Uterus (tissue), 2 donors: ENCODE measurements at regions not wholly inside any gene's neighbourhood (a gene's known extent, or its start where the extent isn't known, plus 50 kb on each side); places are given as distances from the start of the nearest gene placed in this dataset.

Source experiments
- POLR2A ChIP-seq, 2 donors: fragments of 450-650 bp; IDR thresholded peaks; one replicate each; pipeline ENCODE4 v1.6.1; 2016; ENCODE audit warnings: antibody characterized with exemption in 2 of 2, mild to moderate bottlenecking in 1 of 2, moderate library complexity in 1 of 2
- TF ChIP-seq, protein P1 (sequence below), 4 experiments: fragments of 200-600 bp in 2 of 4; fragments of 450-650 bp in 2 of 4; sonication (generic) in 2 of 4; IDR thresholded peaks; one replicate each; pipeline ENCODE4 v1.5.1; 2016 to 2019; ENCODE audit warnings: antibody characterized with exemption in 4 of 4, mild to moderate bottlenecking in 2 of 4, moderate library complexity in 1 of 4

DNA sequence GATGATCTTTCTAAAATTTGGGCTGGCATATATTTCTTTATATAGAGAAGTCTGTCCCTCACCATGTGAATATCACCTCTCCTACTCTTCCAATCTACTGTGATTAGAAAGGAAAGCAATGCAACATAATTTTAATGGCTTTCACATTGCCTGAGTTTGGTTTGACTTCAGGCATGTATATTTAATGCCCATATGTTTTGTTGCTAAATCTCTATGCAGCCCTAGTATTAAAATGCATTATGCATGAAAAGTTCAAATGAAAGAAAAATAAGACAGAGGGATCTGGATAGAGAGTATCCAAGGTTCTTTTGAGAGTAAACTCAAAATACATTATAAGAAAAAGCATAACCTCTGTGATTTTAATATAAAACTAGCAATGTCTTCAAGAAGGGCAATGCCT, 518.3 kb downstream of the PRR16 start:
- TF ChIP-seq, protein P1, sequence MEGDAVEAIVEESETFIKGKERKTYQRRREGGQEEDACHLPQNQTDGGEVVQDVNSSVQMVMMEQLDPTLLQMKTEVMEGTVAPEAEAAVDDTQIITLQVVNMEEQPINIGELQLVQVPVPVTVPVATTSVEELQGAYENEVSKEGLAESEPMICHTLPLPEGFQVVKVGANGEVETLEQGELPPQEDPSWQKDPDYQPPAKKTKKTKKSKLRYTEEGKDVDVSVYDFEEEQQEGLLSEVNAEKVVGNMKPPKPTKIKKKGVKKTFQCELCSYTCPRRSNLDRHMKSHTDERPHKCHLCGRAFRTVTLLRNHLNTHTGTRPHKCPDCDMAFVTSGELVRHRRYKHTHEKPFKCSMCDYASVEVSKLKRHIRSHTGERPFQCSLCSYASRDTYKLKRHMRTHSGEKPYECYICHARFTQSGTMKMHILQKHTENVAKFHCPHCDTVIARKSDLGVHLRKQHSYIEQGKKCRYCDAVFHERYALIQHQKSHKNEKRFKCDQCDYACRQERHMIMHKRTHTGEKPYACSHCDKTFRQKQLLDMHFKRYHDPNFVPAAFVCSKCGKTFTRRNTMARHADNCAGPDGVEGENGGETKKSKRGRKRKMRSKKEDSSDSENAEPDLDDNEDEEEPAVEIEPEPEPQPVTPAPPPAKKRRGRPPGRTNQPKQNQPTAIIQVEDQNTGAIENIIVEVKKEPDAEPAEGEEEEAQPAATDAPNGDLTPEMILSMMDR (IDR thresholded peaks at IDR 0.05), result no peak
- no peak for TF ChIP-seq POLR2A (IDR thresholded peaks at IDR 0.05)
